ENCODE measurements at regions not wholly inside any gene's neighbourhood (a gene's known extent, or its start where the extent isn't known, plus 50 kb on each side); places are given as distances from the start of the nearest gene placed in this dataset.

DNA sequence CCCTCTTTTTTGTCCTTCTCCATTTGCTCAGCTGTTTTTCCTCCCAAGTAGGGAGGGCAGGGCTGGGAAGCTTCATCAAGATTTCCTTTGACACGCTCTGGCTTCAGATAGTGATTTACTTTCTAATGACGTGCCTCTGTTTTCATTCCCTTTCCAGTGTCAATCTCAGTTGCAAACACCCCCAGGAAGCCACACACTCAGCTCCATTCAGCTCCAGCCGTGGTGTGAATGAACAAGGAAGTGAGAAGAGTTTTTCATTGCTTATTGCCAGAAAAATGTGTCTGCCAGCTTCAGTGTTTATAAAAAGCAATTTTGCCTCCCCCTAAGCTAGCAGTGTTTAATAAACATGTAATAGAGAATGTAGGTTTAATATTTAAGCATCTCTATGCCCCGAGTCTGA is 108.7 kb upstream of the DPP6 start:
- no peak overlapping the region for H3K4me3 ChIP-seq (ENCODE audit: low read depth, low read length, poor library complexity, severe bottlenecking)
- no peak for DNase-seq (ENCODE audit: low spot score)
- H3K27me3 ChIP-seq (replicated peaks; ENCODE audit: insufficient read depth, low read depth, low read length, poor library complexity) = peaks cover 5% of the 10 kb centered on the region
- H3K36me3 ChIP-seq (ENCODE audit: insufficient read depth, low read length, poor library complexity, severe bottlenecking) = no peaks in the 10 kb centered on the region
- no TSS peak for BruUV-seq (replicated peaks)
- H3K9me3 ChIP-seq (ENCODE audit: low read depth, low read length, poor library complexity, severe bottlenecking) = no peaks in the 10 kb centered on the region
- ChIA-PET CTCF (no interaction called here), POLR2A (ENCODE audit: low non-redundant PET) (no interaction called here)
- TF ChIP-seq, protein P1, sequence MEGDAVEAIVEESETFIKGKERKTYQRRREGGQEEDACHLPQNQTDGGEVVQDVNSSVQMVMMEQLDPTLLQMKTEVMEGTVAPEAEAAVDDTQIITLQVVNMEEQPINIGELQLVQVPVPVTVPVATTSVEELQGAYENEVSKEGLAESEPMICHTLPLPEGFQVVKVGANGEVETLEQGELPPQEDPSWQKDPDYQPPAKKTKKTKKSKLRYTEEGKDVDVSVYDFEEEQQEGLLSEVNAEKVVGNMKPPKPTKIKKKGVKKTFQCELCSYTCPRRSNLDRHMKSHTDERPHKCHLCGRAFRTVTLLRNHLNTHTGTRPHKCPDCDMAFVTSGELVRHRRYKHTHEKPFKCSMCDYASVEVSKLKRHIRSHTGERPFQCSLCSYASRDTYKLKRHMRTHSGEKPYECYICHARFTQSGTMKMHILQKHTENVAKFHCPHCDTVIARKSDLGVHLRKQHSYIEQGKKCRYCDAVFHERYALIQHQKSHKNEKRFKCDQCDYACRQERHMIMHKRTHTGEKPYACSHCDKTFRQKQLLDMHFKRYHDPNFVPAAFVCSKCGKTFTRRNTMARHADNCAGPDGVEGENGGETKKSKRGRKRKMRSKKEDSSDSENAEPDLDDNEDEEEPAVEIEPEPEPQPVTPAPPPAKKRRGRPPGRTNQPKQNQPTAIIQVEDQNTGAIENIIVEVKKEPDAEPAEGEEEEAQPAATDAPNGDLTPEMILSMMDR (conservative IDR thresholded peaks at IDR 0.05; ENCODE audit: low read depth, low read length) = no peak
- TF ChIP-seq EZH2 (IDR thresholded peaks at IDR 0.05; ENCODE audit: borderline replicate concordance, low read depth, low read length, poor library complexity, severe bottlenecking) = no peak
- no peaks in the 10 kb centered on the region for H3K4me1 ChIP-seq (ENCODE audit: insufficient read depth, low read length, poor library complexity, severe bottlenecking)
- intact Hi-C loops (cut with micrococcal nuclease; ENCODE audit: unreplicated experiment) = no loop called here
- H3K27ac ChIP-seq (ENCODE audit: low read depth, low read length, poor library complexity, severe bottlenecking) = no peak overlapping the region

- intact Hi-C loops (cut with micrococcal nuclease; ENCODE audit: unreplicated experiment) = no loop called here
- ChIA-PET CTCF (no interaction called here), POLR2A (ENCODE audit: low non-redundant PET) (no interaction called here)
- H3K9me3 ChIP-seq (ENCODE audit: low read depth, low read length, poor library complexity, severe bottlenecking) = no peaks in the 10 kb centered on the region
- H3K27me3 ChIP-seq (replicated peaks; ENCODE audit: insufficient read depth, low read depth, low read length, poor library complexity) = peaks cover 5% of the 10 kb centered on the region
- no peak for TF ChIP-seq EZH2 (IDR thresholded peaks at IDR 0.05; ENCODE audit: borderline replicate concordance, low read depth, low read length, poor library complexity, severe bottlenecking)
- TF ChIP-seq, protein P1 (conservative IDR thresholded peaks at IDR 0.05; ENCODE audit: low read depth, low read length) = no peak
- no peaks in the 10 kb centered on the region for H3K4me1 ChIP-seq (ENCODE audit: insufficient read depth, low read length, poor library complexity, severe bottlenecking)
- no peaks in the 10 kb centered on the region for H3K36me3 ChIP-seq (ENCODE audit: insufficient read depth, low read length, poor library complexity, severe bottlenecking)
- no peak overlapping the region for H3K27ac ChIP-seq (ENCODE audit: low read depth, low read length, poor library complexity, severe bottlenecking)
- BruUV-seq (replicated peaks) = no TSS peak
- no peak overlapping the region for H3K4me3 ChIP-seq (ENCODE audit: low read depth, low read length, poor library complexity, severe bottlenecking)
- DNase-seq (ENCODE audit: low spot score) = no peak
Observed at GRCh38 chr7:153943861-153944260, 108.3 kb upstream of the DPP6 start.

DNA sequence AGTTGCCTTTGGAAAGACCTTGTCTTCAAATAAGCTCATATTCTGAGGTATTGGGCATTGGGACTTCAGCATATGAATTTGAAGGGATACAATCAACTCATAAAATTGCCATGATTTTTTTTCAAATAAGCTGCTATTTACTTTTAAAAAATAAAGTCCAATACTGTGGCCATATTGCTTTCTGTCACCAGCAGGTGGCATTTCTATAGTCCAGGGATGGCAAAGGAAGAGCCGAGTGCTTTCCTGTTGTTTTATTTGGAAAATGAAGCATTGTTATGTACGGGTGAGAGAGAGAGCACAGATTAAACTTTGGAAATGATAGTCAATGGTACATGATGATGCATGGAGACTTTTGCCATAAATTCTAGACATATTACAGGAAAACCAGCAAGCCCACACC is 104.1 kb upstream of the DPP6 start:
- H3K27ac ChIP-seq (ENCODE audit: low read depth, low read length, poor library complexity, severe bottlenecking) = no peak overlapping the region
- BruUV-seq (replicated peaks) = no TSS peak
- H3K4me3 ChIP-seq (ENCODE audit: low read depth, low read length, poor library complexity, severe bottlenecking) = no peak overlapping the region
- intact Hi-C loops (cut with micrococcal nuclease; ENCODE audit: unreplicated experiment) = no loop called here
- ChIA-PET CTCF (no interaction called here), POLR2A (ENCODE audit: low non-redundant PET) (no interaction called here)
- H3K4me1 ChIP-seq (ENCODE audit: insufficient read depth, low read length, poor library complexity, severe bottlenecking) = no peaks in the 10 kb centered on the region
- no peak for DNase-seq (ENCODE audit: low spot score)
- H3K27me3 ChIP-seq (replicated peaks; ENCODE audit: insufficient read depth, low read depth, low read length, poor library complexity) = peaks cover 2% of the 10 kb centered on the region
- no peaks in the 10 kb centered on the region for H3K36me3 ChIP-seq (ENCODE audit: insufficient read depth, low read length, poor library complexity, severe bottlenecking)
- TF ChIP-seq, protein P1 (conservative IDR thresholded peaks at IDR 0.05; ENCODE audit: low read depth, low read length) = no peak
- no peak for TF ChIP-seq EZH2 (IDR thresholded peaks at IDR 0.05; ENCODE audit: borderline replicate concordance, low read depth, low read length, poor library complexity, severe bottlenecking)
- no peaks in the 10 kb centered on the region for H3K9me3 ChIP-seq (ENCODE audit: low read depth, low read length, poor library complexity, severe bottlenecking)

Measured in A673 (cell line).